NB4 (cell line): ENCODE measurements at regions not wholly inside any gene's neighbourhood (a gene's known extent, or its start where the extent isn't known, plus 50 kb on each side); places are given as distances from the start of the nearest gene placed in this dataset.
A peak's percentile ranks its signal among the peaks of the same experiment; 100 is the strongest.

ENCODE experiments used
- CTCF ChIP-seq: IDR thresholded peaks from one replicate; pipeline ENCODE4 v1.5.1; 2012; ENCODE audit warnings: low read depth, low read length
- POLR2A ChIP-seq: IDR thresholded peaks from 2 replicates; pipeline ENCODE4 v1.6.1; 2011; ENCODE audit warnings: mild to moderate bottlenecking; ENCODE audit not compliant: insufficient read length; ENCODE audit errors: extremely low read depth

GRCh38 chr7:153682628-153683027 lies 369.6 kb upstream of the DPP6 start:
- no peak for TF ChIP-seq POLR2A
- TF ChIP-seq CTCF: peak; percentile 13
